ENCODE measurements at regions not wholly inside any gene's neighbourhood (a gene's known extent, or its start where the extent isn't known, plus 50 kb on each side); places are given as distances from the start of the nearest gene placed in this dataset.

GRCh38 chr5:61280205-61280604 is 51.9 kb upstream of the ZSWIM6 start:
- Mint-ChIP-seq H3K27me3 (no peaks in the 10 kb centered on the region), H3K27ac (no peak overlapping the region), H3K36me3 (ENCODE audit: low read depth) (no peaks in the 10 kb centered on the region), H3K4me3 (no peak overlapping the region), H3K9me3 (no peaks in the 10 kb centered on the region), H3K4me1 (ENCODE audit: low read depth) (peaks cover 34% of the 10 kb centered on the region)
- intact Hi-C loops (cut with micrococcal nuclease), result no loop called here
- TF ChIP-seq CTCF (IDR thresholded peaks at IDR 0.05), result no peak
- DNase-seq (peak; percentile 50), ATAC-seq (peak; percentile 57)
- CTCF ChIA-PET, result interaction anchor here (1.3 to 1.4 kb wide), 2 partner anchors 51 to 226 kb away, joined by 4 read pairs; no protein-coding TSS in a partner anchor
- POLR2A ChIA-PET, result interaction anchor here (1.6 kb wide), 1 partner anchor 51 kb away, joined by 5 read pairs; the partner anchor contains the start of gene ZSWIM6

- ChIA-PET CTCF (interaction anchor here (1.3 to 1.4 kb wide), 2 partner anchors 50 to 226 kb away, joined by 4 read pairs; no protein-coding TSS in a partner anchor), POLR2A (interaction anchor here (1.6 kb wide), 1 partner anchor 51 kb away, joined by 5 read pairs; the partner anchor contains the start of gene ZSWIM6)
- Mint-ChIP-seq H3K27me3 (no peaks in the 10 kb centered on the region), H3K27ac (no peak overlapping the region), H3K9me3 (no peaks in the 10 kb centered on the region), H3K4me1 (ENCODE audit: low read depth) (peaks cover 28% of the 10 kb centered on the region), H3K4me3 (no peak overlapping the region), H3K36me3 (ENCODE audit: low read depth) (no peaks in the 10 kb centered on the region)
- DNase-seq (peak; percentile 34), ATAC-seq (peak; percentile 64)
- TF ChIP-seq CTCF (IDR thresholded peaks at IDR 0.05), result no peak
- intact Hi-C loops (cut with micrococcal nuclease), result no loop called here
Observed at GRCh38 chr5:61280761-61281427, 51.2 kb upstream of the ZSWIM6 start.

GRCh38 chr5:61281686-61282085 is 50.4 kb upstream of the ZSWIM6 start:
- CTCF ChIA-PET, result interaction anchor here (1.4 kb wide), 1 partner anchor 227 kb away, joined by 4 read pairs; no protein-coding TSS in a partner anchor
- ATAC-seq (no peak), DNase-seq (no peak)
- no peak overlapping the region for H3K27ac Mint-ChIP-seq
- intact Hi-C loops (cut with micrococcal nuclease), result no loop called here
- TF ChIP-seq CTCF (IDR thresholded peaks at IDR 0.05), result no peak
- no peaks in the 10 kb centered on the region for H3K27me3 Mint-ChIP-seq
- peaks cover 24% of the 10 kb centered on the region for H3K4me1 Mint-ChIP-seq (ENCODE audit: low read depth)
- H3K9me3 Mint-ChIP-seq, result no peaks in the 10 kb centered on the region
- no peak overlapping the region for H3K4me3 Mint-ChIP-seq
- H3K36me3 Mint-ChIP-seq (ENCODE audit: low read depth), result no peaks in the 10 kb centered on the region
- POLR2A ChIA-PET, result no interaction called here
